H1 (cell line): ENCODE measurements at regions not wholly inside any gene's neighbourhood (a gene's known extent, or its start where the extent isn't known, plus 50 kb on each side); places are given as distances from the start of the nearest gene placed in this dataset.

Experiments used
- ATF3 ChIP-seq: IDR thresholded peaks from 2 replicates; pipeline ENCODE4 v1.6.1; 2011; ENCODE audit warnings: low read depth, mild to moderate bottlenecking, low read length; ENCODE audit not compliant: insufficient read depth
- CTCF ChIP-seq, 3 experiments: IDR thresholded peaks; 1 replicate in 2 of 3; 2 replicates in 1 of 3; pipeline versions ENCODE4 v1.5.1 to v1.6.1; 2011; ENCODE audit warnings: low read length in 3 of 3, mild to moderate bottlenecking in 3 of 3, inconsistent platforms in 2 of 3, low read depth in 1 of 3, moderate library complexity in 1 of 3; ENCODE audit not compliant: insufficient read depth in 1 of 3; ENCODE audit errors: control extremely low read depth in 1 of 3
- HDAC2 ChIP-seq, 2 experiments: fragments of 300-600 bp in 1 of 2; sonication (generic) in 1 of 2; IDR thresholded peaks; 2 replicates each; pipeline ENCODE4 v1.6.1; 2011 to 2012; ENCODE audit warnings: low read depth in 2 of 2, low read length in 2 of 2, mild to moderate bottlenecking in 2 of 2, moderate library complexity in 2 of 2, borderline replicate concordance in 1 of 2, inconsistent platforms in 1 of 2
- PHF8 ChIP-seq: fragments of 200-600 bp; sonication (generic); conservative IDR thresholded peaks from 2 replicates; pipeline ENCODE4 v1.7.1; 2012; ENCODE audit warnings: low read depth, mild to moderate bottlenecking, inconsistent platforms, low read length, moderate library complexity
- POLR2A ChIP-seq, 2 experiments: IDR thresholded peaks; 1 replicate in 1 of 2; 2 replicates in 1 of 2; pipeline ENCODE4 v1.6.1; 2011; ENCODE audit warnings: low read depth in 2 of 2, low read length in 2 of 2, mild to moderate bottlenecking in 2 of 2; ENCODE audit errors: control extremely low read depth in 1 of 2
- POU5F1 ChIP-seq: IDR thresholded peaks from 2 replicates; pipeline ENCODE4 v1.6.1; 2011; ENCODE audit warnings: low read depth, mild to moderate bottlenecking, low read length, moderate library complexity
- RFX5 ChIP-seq: IDR thresholded peaks from 2 replicates; pipeline ENCODE4 v1.6.1; 2011; ENCODE audit warnings: low read depth, low read length, improper control_type of control experiment, borderline replicate concordance
- TAF1 ChIP-seq: IDR thresholded peaks from 2 replicates; pipeline ENCODE4 v1.6.1; 2011; ENCODE audit warnings: mild to moderate bottlenecking, low read depth, low read length
- ZNF274 ChIP-seq: IDR thresholded peaks from 2 replicates; pipeline ENCODE4 v1.7.0; 2012; ENCODE audit warnings: low read length, borderline replicate concordance; ENCODE audit errors: extremely low read depth

DNA sequence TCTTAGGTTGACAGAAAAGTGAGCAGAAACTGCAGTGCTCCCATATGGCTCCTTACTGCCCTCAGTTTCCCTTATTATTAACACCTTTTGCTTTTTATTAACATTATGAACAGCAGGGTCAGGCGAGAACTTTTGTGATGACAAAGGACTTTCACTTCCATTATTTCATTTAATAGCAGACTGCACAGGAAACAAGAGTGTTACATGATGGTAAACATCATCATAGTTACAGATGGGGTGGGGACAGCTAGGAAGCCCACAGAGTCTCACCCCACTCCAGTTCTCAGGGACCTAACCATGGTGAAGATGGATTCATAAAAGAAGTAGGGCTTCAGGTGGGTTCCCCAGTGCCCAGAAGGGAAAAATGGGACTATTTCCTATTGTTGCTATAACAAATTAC is 110.1 kb upstream of the PELI2 start:
- no peak for TF ChIP-seq RFX5
- TF ChIP-seq CTCF (IDR thresholded peaks at IDR 0.05; ENCODE audit: control extremely low read depth in 1 of 3, insufficient read depth in 1 of 3, low read depth in 1 of 3, low read length in 3 of 3) = no peak
- TF ChIP-seq POU5F1 = no peak
- TF ChIP-seq TAF1 = no peak
- TF ChIP-seq POLR2A (IDR thresholded peaks at IDR 0.05; ENCODE audit: control extremely low read depth in 1 of 2, low read depth in 2 of 2, low read length in 2 of 2) = no peak
- TF ChIP-seq HDAC2 (IDR thresholded peaks at IDR 0.05; ENCODE audit: borderline replicate concordance in 1 of 2, low read depth in 2 of 2, low read length in 2 of 2) = no peak
- TF ChIP-seq ZNF274 = no peak
- TF ChIP-seq PHF8 = no peak
- TF ChIP-seq ATF3 = no peak
